GM12864 (cell line): ENCODE measurements at regions not wholly inside any gene's neighbourhood (a gene's known extent, or its start where the extent isn't known, plus 50 kb on each side); places are given as distances from the start of the nearest gene placed in this dataset.

Experiments
- DNase-seq: peaks from one replicate; pipeline ENCODE4 v3.0.0-alpha.2; 2011; ENCODE audit warnings: low read depth
- H3K4me3 ChIP-seq: 2 replicates; pipeline ENCODE4 v1.5.1; 2011; ENCODE audit warnings: mild to moderate bottlenecking, low read depth, low read length, control low read depth
- CTCF ChIP-seq: IDR thresholded peaks from 2 replicates; pipeline ENCODE4 v1.5.1; 2011; ENCODE audit warnings: low read depth, mild to moderate bottlenecking, moderate library complexity, low read length, control low read depth, inconsistent platforms; ENCODE audit errors: missing control alignments

DNA sequence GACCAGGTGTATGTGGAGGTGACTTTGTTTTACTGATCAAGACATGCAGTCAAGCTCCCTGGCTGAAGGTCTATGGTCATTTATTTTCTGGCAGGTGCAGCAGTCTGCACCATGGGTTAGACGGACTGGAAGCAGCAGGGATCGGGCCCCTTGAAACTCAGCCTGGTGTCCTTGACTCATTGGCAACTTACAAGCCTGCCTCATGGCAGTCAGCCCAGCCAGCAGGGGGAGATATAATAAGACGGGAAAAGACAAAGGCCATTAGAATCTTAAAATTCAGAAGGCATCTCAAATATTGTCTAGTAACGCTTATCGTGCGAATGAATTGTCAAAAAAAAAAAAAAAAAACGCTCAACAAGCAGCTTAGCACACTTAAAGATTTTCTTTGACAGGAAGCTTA, 308.2 kb downstream of the EN1 start:
- H3K4me3 ChIP-seq: no peak overlapping the region
- peak; percentile 27 for TF ChIP-seq CTCF
- DNase-seq: no peak

GRCh38 chr2:118536306-118536705, 311.1 kb downstream of the EN1 start:
- TF ChIP-seq CTCF: no peak
- no peak overlapping the region for H3K4me3 ChIP-seq
- DNase-seq: no peak

GRCh38 chr2:118535818-118536212, 311.6 kb downstream of the EN1 start:
- H3K4me3 ChIP-seq: no peak overlapping the region
- no peak for DNase-seq
- no peak for TF ChIP-seq CTCF

DNA sequence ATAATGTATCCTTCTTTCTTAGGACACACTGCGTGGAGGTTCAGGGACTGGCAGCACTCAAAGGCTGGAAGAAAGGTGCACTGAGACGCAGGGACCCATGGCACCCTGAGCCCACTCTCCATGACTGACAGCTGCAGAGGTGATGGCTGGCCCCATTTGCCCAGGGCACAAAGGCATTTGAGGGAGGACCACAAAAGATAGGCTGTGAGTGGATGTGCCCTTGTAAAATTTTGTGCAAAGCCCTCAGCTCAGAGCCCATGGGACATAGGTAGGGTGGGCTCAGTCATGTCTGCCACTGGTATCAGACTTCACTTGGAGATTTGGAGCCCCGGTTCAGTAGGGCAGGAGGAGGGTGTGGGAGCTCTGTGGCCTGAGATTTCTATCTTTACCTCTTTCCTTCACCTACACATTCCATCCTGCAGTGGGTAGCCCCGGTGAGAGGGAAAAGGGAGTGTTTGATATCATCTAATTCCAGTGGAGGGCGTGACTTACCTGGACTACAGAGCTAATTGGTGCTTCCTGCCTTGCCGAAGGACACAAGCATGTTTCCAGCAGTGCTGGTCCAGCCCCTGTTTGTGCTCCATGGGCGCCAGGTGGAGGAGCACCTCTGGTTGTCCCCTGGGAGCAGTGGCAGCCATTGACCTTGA, 312.2 kb downstream of the EN1 start:
- no peak for DNase-seq
- H3K4me3 ChIP-seq: no peak overlapping the region
- TF ChIP-seq CTCF: no peak

DNA sequence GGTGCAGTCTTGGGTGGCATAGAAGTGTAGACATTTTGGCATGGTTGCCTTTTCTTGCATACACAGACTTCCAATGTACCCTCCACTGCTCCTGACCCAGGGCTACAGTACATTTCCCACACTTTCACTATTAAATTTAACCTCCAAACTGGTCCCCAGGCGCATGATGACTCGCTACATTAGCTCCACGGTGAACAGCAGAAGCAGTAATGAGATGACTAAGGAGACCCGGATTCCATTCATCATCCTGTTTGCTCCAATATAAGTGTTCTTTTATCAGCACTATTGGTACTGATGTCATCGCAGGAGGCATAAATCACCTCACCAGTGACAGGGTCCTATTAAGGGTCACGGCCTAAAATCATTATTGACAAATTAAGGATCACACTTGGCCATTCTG, 316.5 kb downstream of the EN1 start:
- no peak overlapping the region for H3K4me3 ChIP-seq
- TF ChIP-seq CTCF: no peak
- DNase-seq: no peak

- no peak overlapping the region for H3K4me3 ChIP-seq
- TF ChIP-seq CTCF: no peak
- DNase-seq: no peak
Observed at GRCh38 chr2:118529908-118530599, 317.4 kb downstream of the EN1 start.

GRCh38 chr2:118527571-118527970, 319.9 kb downstream of the EN1 start:
- no peak for TF ChIP-seq CTCF
- no peak for DNase-seq
- H3K4me3 ChIP-seq: no peak overlapping the region
